SK-N-SH (cell line): ENCODE measurements at regions not wholly inside any gene's neighbourhood (a gene's known extent, or its start where the extent isn't known, plus 50 kb on each side); places are given as distances from the start of the nearest gene placed in this dataset.

Source experiments
- CTCF ChIA-PET: fragments of 300-600, 350-600 bp; formaldehyde crosslinking; extraction: SDS; loops from one replicate; lab custom pipeline; 2021; lab: Yijun Ruan, JAX
- POLR2A ChIA-PET: fragments of 350-600 bp; sonication (Branson Sonifier 250); formaldehyde crosslinking; extraction: SDS; loops from one replicate; lab custom pipeline; 2020; ENCODE audit warnings: antibody characterized with exemption, inconsistent platforms; lab: Yijun Ruan, JAX
- DNase-seq: peaks from one replicate; pipeline ENCODE4 v3.0.0; 2012
- H2AFZ ChIP-seq: fragments of 200-600 bp; sonication (generic); 2 replicates; pipeline ENCODE4 v1.8.1; 2016; ENCODE audit warnings: antibody characterized with exemption, mild to moderate bottlenecking, low read depth
- H3F3A ChIP-seq: fragments of 200-600 bp; sonication (generic); replicated peaks from 2 replicates; pipeline ENCODE3; 2016; ENCODE audit warnings: antibody characterized with exemption, mild to moderate bottlenecking; ENCODE audit not compliant: insufficient read depth
- H3K27ac ChIP-seq, 2 experiments: fragments of 200-500 bp in 1 of 2; fragments of 200-600 bp in 1 of 2; sonication (Bioruptor generic) in 1 of 2; sonication (generic), shearing (Covaris generic) in 1 of 2; 2 replicates each; pipeline versions ENCODE4 v1.5.1 to v1.6.1; 2014 to 2016; ENCODE audit warnings: low read depth in 2 of 2, inconsistent platforms in 1 of 2, low read length in 1 of 2, mild to moderate bottlenecking in 1 of 2, mixed read lengths in 1 of 2
- H3K27me3 ChIP-seq: fragments of 200-600 bp; sonication (generic), shearing (Covaris generic); 2 replicates; pipeline ENCODE4 v1.6.1; 2016; ENCODE audit warnings: mixed run types; ENCODE audit not compliant: insufficient read depth
- H3K36me3 ChIP-seq, 2 experiments: fragments of 200-500 bp in 1 of 2; fragments of 200-600 bp in 1 of 2; sonication (Bioruptor generic) in 1 of 2; sonication (generic) in 1 of 2; replicated peaks in 1 of 2; 2 replicates each; pipeline versions ENCODE3 to v1.5.1; 2014 to 2016; ENCODE audit warnings: low read length in 1 of 2, mild to moderate bottlenecking in 1 of 2; ENCODE audit not compliant: insufficient read depth in 2 of 2, control insufficient read depth in 1 of 2
- H3K4me1 ChIP-seq, 2 experiments: fragments of 200-500 bp in 1 of 2; fragments of 200-600 bp in 1 of 2; sonication (Bioruptor generic) in 1 of 2; sonication (generic), shearing (Covaris generic) in 1 of 2; 2 replicates each; pipeline versions ENCODE4 v1.5.1 to v1.6.1; 2014 to 2016; ENCODE audit warnings: low read depth in 1 of 2, low read length in 1 of 2, mixed run types in 1 of 2; ENCODE audit not compliant: insufficient read depth in 2 of 2, control insufficient read depth in 1 of 2
- H3K4me2 ChIP-seq: fragments of 200-600 bp; sonication (generic), shearing (Covaris generic); 2 replicates; pipeline ENCODE4 v1.6.1; 2017; ENCODE audit warnings: mixed run types
- H3K4me3 ChIP-seq, 2 experiments: fragments of 200-500 bp in 1 of 2; fragments of 200-600 bp in 1 of 2; sonication (Bioruptor generic) in 1 of 2; sonication (generic), shearing (Covaris generic) in 1 of 2; 2 replicates each; pipeline versions ENCODE4 v1.5.1 to v1.8.1; 2014 to 2016; ENCODE audit warnings: low read depth in 2 of 2, inconsistent platforms in 1 of 2, low read length in 1 of 2, mild to moderate bottlenecking in 1 of 2, mixed read lengths in 1 of 2, moderate library complexity in 1 of 2
- H3K79me2 ChIP-seq: fragments of 200-600 bp; sonication (generic); 2 replicates; pipeline ENCODE4 v1.8.1; 2017; ENCODE audit warnings: mild to moderate bottlenecking; ENCODE audit not compliant: insufficient read depth
- H3K9ac ChIP-seq: fragments of 200-600 bp; sonication (generic); 2 replicates; pipeline ENCODE4 v1.6.1; 2017; ENCODE audit warnings: mixed run types
- H3K9me2 ChIP-seq: fragments of 200-600 bp; sonication (generic); 2 replicates; pipeline ENCODE4 v1.6.1; 2017; ENCODE audit warnings: mixed run types
- H3K9me3 ChIP-seq: fragments of 200-600 bp; sonication (generic); 2 replicates; pipeline ENCODE4 v1.6.1; 2017; ENCODE audit warnings: mixed run types, mild to moderate bottlenecking, moderate library complexity
- H4K20me1 ChIP-seq: fragments of 200-600 bp; sonication (generic); 2 replicates; pipeline ENCODE4 v1.6.1; 2017; ENCODE audit warnings: mild to moderate bottlenecking, mixed run types; ENCODE audit not compliant: insufficient read depth
- CHD2 ChIP-seq: fragments of 150-350 bp; IDR thresholded peaks from 2 replicates; pipeline ENCODE4 v1.6.1; 2018; ENCODE audit warnings: low read length; ENCODE audit not compliant: partially characterized antibody
- FOSL2 ChIP-seq: IDR thresholded peaks from 2 replicates; pipeline ENCODE4 v1.4.0; 2012; ENCODE audit warnings: low read depth, mild to moderate bottlenecking, moderate library complexity, borderline replicate concordance
- FOXM1 ChIP-seq: IDR thresholded peaks from 2 replicates; pipeline ENCODE4 v1.4.0; 2012; ENCODE audit warnings: low read depth, mild to moderate bottlenecking
- GABPA ChIP-seq: IDR thresholded peaks from 2 replicates; pipeline ENCODE4 v1.4.0; 2012; ENCODE audit warnings: low read depth, mild to moderate bottlenecking
- IRF3 ChIP-seq: fragments of 150-350 bp; IDR thresholded peaks from 2 replicates; pipeline ENCODE4 v1.6.1; 2016; ENCODE audit warnings: mild to moderate bottlenecking, low read depth, low read length
- JUND ChIP-seq: IDR thresholded peaks from 2 replicates; pipeline ENCODE4 v1.4.0; 2012
- MAX ChIP-seq: IDR thresholded peaks from 2 replicates; pipeline ENCODE4 v1.4.0; 2012; ENCODE audit warnings: low read depth
- MEF2A ChIP-seq: IDR thresholded peaks from 2 replicates; pipeline ENCODE4 v1.4.0; 2012; ENCODE audit warnings: low read depth, borderline replicate concordance
- NFIC ChIP-seq: IDR thresholded peaks from 2 replicates; pipeline ENCODE4 v1.4.0; 2012; ENCODE audit warnings: borderline replicate concordance
- NRF1 ChIP-seq: IDR thresholded peaks from 2 replicates; pipeline ENCODE4 v1.6.1; 2012; ENCODE audit warnings: low read depth, mild to moderate bottlenecking, low read length
- RCOR1 ChIP-seq: fragments of 150-350 bp; IDR thresholded peaks from 2 replicates; pipeline ENCODE4 v1.6.1; 2017; ENCODE audit warnings: antibody characterized with exemption, low read length
- SIN3A ChIP-seq: IDR thresholded peaks from 2 replicates; pipeline ENCODE4 v1.6.1; 2012; ENCODE audit warnings: low read depth, mild to moderate bottlenecking, low read length, moderate library complexity, borderline replicate concordance
- TAF1 ChIP-seq: IDR thresholded peaks from 2 replicates; pipeline ENCODE4 v1.6.1; 2012; ENCODE audit warnings: low read depth, mild to moderate bottlenecking, low read length, moderate library complexity, borderline replicate concordance
- TEAD4 ChIP-seq: IDR thresholded peaks from 2 replicates; pipeline ENCODE4 v1.4.0; 2012; ENCODE audit warnings: mild to moderate bottlenecking, borderline replicate concordance; ENCODE audit not compliant: insufficient read depth
- YY1 ChIP-seq: IDR thresholded peaks from 2 replicates; pipeline ENCODE4 v1.4.0; 2012; ENCODE audit warnings: low read depth, mild to moderate bottlenecking
- WGBS: methylation state at CpG from one replicate; pipeline ENCODE4 v1.1.6; 2017; ENCODE audit warnings: low lambda C conversion rate; 5-methylcytosine and 5-hydroxymethylcytosine counted together
- TF ChIP-seq, protein P1 (sequence below): fragments of 150-350 bp; IDR thresholded peaks from 2 replicates; pipeline ENCODE4 v1.6.1; 2017; ENCODE audit warnings: antibody characterized with exemption, low read length, low read depth, borderline replicate concordance
- TF ChIP-seq, protein P2 (sequence below): IDR thresholded peaks from 2 replicates; pipeline ENCODE4 v1.6.1; 2012; ENCODE audit warnings: mild to moderate bottlenecking, low read depth, low read length, moderate library complexity
- TF ChIP-seq, protein P3 (sequence below): IDR thresholded peaks from 2 replicates; pipeline ENCODE4 v1.4.0; 2012; ENCODE audit warnings: low read depth, borderline replicate concordance

GRCh38 chr11:15874704-15875103 lies 481.6 kb downstream of the SOX6 start:
- Histone ChIP-seq H3K4me1 (peaks cover 0 to 2% of the 10 kb centered on the region in 2 experiments; a peak in 1 of 4 replicates), H3K9me2 (no peaks in the 10 kb centered on the region), H3K9me3 (no peaks in the 10 kb centered on the region), H3K4me3 (no peak overlapping the region), H3F3A (no peaks in the 10 kb centered on the region), H4K20me1 (no peaks in the 10 kb centered on the region), H3K79me2 (no peaks in the 10 kb centered on the region), H3K27ac (no peak overlapping the region), H3K36me3 (no peaks in the 10 kb centered on the region), H2AFZ (no peak overlapping the region), H3K4me2 (no peak overlapping the region), H3K27me3 (no peaks in the 10 kb centered on the region), H3K9ac (no peak overlapping the region)
- DNase-seq, result no peak
- TF ChIP-seq SIN3A, result no peak
- TF ChIP-seq NRF1, result no peak
- TF ChIP-seq, protein P1, sequence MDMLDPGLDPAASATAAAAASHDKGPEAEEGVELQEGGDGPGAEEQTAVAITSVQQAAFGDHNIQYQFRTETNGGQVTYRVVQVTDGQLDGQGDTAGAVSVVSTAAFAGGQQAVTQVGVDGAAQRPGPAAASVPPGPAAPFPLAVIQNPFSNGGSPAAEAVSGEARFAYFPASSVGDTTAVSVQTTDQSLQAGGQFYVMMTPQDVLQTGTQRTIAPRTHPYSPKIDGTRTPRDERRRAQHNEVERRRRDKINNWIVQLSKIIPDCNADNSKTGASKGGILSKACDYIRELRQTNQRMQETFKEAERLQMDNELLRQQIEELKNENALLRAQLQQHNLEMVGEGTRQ, result no peak
- no peak for TF ChIP-seq IRF3
- no peak for TF ChIP-seq YY1
- no peak for TF ChIP-seq CHD2
- no peak for TF ChIP-seq FOXM1
- TF ChIP-seq GABPA, result no peak
- TF ChIP-seq JUND, result no peak
- TF ChIP-seq, protein P2, sequence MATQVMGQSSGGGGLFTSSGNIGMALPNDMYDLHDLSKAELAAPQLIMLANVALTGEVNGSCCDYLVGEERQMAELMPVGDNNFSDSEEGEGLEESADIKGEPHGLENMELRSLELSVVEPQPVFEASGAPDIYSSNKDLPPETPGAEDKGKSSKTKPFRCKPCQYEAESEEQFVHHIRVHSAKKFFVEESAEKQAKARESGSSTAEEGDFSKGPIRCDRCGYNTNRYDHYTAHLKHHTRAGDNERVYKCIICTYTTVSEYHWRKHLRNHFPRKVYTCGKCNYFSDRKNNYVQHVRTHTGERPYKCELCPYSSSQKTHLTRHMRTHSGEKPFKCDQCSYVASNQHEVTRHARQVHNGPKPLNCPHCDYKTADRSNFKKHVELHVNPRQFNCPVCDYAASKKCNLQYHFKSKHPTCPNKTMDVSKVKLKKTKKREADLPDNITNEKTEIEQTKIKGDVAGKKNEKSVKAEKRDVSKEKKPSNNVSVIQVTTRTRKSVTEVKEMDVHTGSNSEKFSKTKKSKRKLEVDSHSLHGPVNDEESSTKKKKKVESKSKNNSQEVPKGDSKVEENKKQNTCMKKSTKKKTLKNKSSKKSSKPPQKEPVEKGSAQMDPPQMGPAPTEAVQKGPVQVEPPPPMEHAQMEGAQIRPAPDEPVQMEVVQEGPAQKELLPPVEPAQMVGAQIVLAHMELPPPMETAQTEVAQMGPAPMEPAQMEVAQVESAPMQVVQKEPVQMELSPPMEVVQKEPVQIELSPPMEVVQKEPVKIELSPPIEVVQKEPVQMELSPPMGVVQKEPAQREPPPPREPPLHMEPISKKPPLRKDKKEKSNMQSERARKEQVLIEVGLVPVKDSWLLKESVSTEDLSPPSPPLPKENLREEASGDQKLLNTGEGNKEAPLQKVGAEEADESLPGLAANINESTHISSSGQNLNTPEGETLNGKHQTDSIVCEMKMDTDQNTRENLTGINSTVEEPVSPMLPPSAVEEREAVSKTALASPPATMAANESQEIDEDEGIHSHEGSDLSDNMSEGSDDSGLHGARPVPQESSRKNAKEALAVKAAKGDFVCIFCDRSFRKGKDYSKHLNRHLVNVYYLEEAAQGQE, result no peak
- TF ChIP-seq TEAD4, result no peak
- no peak for TF ChIP-seq TAF1
- no peak for TF ChIP-seq MAX
- no peak for TF ChIP-seq RCOR1
- TF ChIP-seq NFIC, result no peak
- TF ChIP-seq FOSL2, result no peak
- no peak for TF ChIP-seq MEF2A
- TF ChIP-seq, protein P3, sequence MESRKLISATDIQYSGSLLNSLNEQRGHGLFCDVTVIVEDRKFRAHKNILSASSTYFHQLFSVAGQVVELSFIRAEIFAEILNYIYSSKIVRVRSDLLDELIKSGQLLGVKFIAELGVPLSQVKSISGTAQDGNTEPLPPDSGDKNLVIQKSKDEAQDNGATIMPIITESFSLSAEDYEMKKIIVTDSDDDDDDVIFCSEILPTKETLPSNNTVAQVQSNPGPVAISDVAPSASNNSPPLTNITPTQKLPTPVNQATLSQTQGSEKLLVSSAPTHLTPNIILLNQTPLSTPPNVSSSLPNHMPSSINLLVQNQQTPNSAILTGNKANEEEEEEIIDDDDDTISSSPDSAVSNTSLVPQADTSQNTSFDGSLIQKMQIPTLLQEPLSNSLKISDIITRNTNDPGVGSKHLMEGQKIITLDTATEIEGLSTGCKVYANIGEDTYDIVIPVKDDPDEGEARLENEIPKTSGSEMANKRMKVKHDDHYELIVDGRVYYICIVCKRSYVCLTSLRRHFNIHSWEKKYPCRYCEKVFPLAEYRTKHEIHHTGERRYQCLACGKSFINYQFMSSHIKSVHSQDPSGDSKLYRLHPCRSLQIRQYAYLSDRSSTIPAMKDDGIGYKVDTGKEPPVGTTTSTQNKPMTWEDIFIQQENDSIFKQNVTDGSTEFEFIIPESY, result no peak
- 39% methylated on average over 2 of the region's 2 CpGs for whole genome bisulfite sequencing
- CTCF ChIA-PET, result no interaction called here
- POLR2A ChIA-PET, result no interaction called here
